WTC11 (cell line): ENCODE measurements at regions not wholly inside any gene's neighbourhood (a gene's known extent, or its start where the extent isn't known, plus 50 kb on each side); places are given as distances from the start of the nearest gene placed in this dataset.

ENCODE experiments used
- ATAC-seq: fragments of 200-7000 bp; cut with Tn5 transposase; 2 replicates; pipeline ENCODE4 v1.10.0; 2021; ENCODE audit warnings: mild to moderate bottlenecking, moderate library complexity
- CTCF ChIA-PET: fragments of 300-600 bp; sonication (Branson Sonifier 250); formaldehyde crosslinking; loops from one replicate; lab custom pipeline; 2021; ENCODE audit warnings: antibody characterized with exemption; lab: Charles Lee
- POLR2A ChIA-PET: fragments of 350-600 bp; sonication (Branson Sonifier 250); formaldehyde crosslinking; loops from one replicate; lab custom pipeline; 2021; ENCODE audit warnings: antibody characterized with exemption; lab: Charles Lee
- DNase-seq: peaks from one replicate; pipeline ENCODE4 v3.0.0; 2021; ENCODE audit warnings: low spot score
- H3K27ac Mint-ChIP-seq: 2 replicates; pipeline ENCODE4 v1.8.0; 2021; ENCODE audit warnings: mixed read lengths
- H3K27me3 Mint-ChIP-seq: 2 replicates; pipeline ENCODE4 v1.8.0; 2021; ENCODE audit warnings: low read depth, mild to moderate bottlenecking, moderate library complexity, mixed read lengths
- H3K36me3 Mint-ChIP-seq: 2 replicates; pipeline ENCODE4 v1.8.0; 2021; ENCODE audit warnings: mixed read lengths
- H3K4me1 Mint-ChIP-seq: 2 replicates; pipeline ENCODE4 v1.8.0; 2022; ENCODE audit warnings: mixed read lengths
- H3K4me3 Mint-ChIP-seq: 2 replicates; pipeline ENCODE4 v1.8.0; 2021; ENCODE audit warnings: mild to moderate bottlenecking, moderate library complexity, mixed read lengths
- H3K9me3 Mint-ChIP-seq: 2 replicates; pipeline ENCODE4 v1.8.0; 2021; ENCODE audit warnings: mixed read lengths
- ATF1 ChIP-seq: sonication (generic); formaldehyde crosslinking; IDR thresholded peaks from 2 replicates; pipeline ENCODE4 v1.8.1; 2023; ENCODE audit warnings: mild to moderate bottlenecking, moderate library complexity, missing genetic modification reagents
- FOXK1 ChIP-seq: sonication (generic); formaldehyde crosslinking; IDR thresholded peaks from 2 replicates; pipeline ENCODE4 v1.8.0; 2022; ENCODE audit warnings: mild to moderate bottlenecking, moderate library complexity, missing genetic modification reagents
- NFATC4 ChIP-seq: fragments of 250-450 bp; sonication (Bioruptor Pico); IDR thresholded peaks from 2 replicates; pipeline ENCODE4 v1.9.0; 2021; ENCODE audit warnings: mild to moderate bottlenecking
- OVOL2 ChIP-seq: fragments of 250-450 bp; sonication (Bioruptor Pico); IDR thresholded peaks from 2 replicates; pipeline ENCODE4 v1.9.0; 2021; ENCODE audit warnings: mild to moderate bottlenecking, borderline replicate concordance
- PRRX2 ChIP-seq: fragments of 250-450 bp; sonication (Bioruptor Pico); IDR thresholded peaks from 2 replicates; pipeline ENCODE4 v1.8.0; 2021; ENCODE audit warnings: mild to moderate bottlenecking
- SOX15 ChIP-seq: fragments of 250-450 bp; sonication (Bioruptor Pico); IDR thresholded peaks from 2 replicates; pipeline ENCODE4 v1.9.0; 2021; ENCODE audit warnings: mild to moderate bottlenecking
- ZNF138 ChIP-seq: sonication (generic); formaldehyde crosslinking; conservative IDR thresholded peaks from 2 replicates; pipeline ENCODE4 v1.8.1; 2022; ENCODE audit warnings: mild to moderate bottlenecking, moderate library complexity, missing genetic modification reagents
- ZNF396 ChIP-seq: fragments of 250-450 bp; sonication (Bioruptor Pico); IDR thresholded peaks from 2 replicates; pipeline ENCODE4 v1.8.0; 2021; ENCODE audit warnings: mild to moderate bottlenecking, moderate library complexity, borderline replicate concordance
- TF ChIP-seq, protein P1 (sequence below): sonication (generic); formaldehyde crosslinking; IDR thresholded peaks from 2 replicates; pipeline ENCODE4 v1.8.1; 2022; ENCODE audit warnings: mild to moderate bottlenecking, missing genetic modification reagents, moderate library complexity, borderline replicate concordance
- TF ChIP-seq, protein P2 (sequence below): fragments of 250-450 bp; sonication (Bioruptor Pico); IDR thresholded peaks from 2 replicates; pipeline ENCODE4 v1.9.0; 2021; ENCODE audit warnings: mild to moderate bottlenecking
- TF ChIP-seq, protein P3 (sequence below): sonication (generic); formaldehyde crosslinking; IDR thresholded peaks from 2 replicates; pipeline ENCODE4 v1.8.1; 2022; ENCODE audit warnings: low read depth, missing genetic modification reagents, borderline replicate concordance
- TF ChIP-seq, protein P4 (sequence below): fragments of 250-450 bp; sonication (Bioruptor Pico); IDR thresholded peaks from 2 replicates; pipeline ENCODE4 v1.9.0; 2021; ENCODE audit warnings: mild to moderate bottlenecking, borderline replicate concordance
- TF ChIP-seq, protein P5 (sequence below): sonication (generic); formaldehyde crosslinking; IDR thresholded peaks from 2 replicates; pipeline ENCODE4 v1.8.0; 2023; ENCODE audit warnings: missing genetic modification reagents
- TF ChIP-seq, protein P6 (sequence below): sonication (generic); formaldehyde crosslinking; IDR thresholded peaks from 2 replicates; pipeline ENCODE4 v1.8.1; 2023; ENCODE audit warnings: mild to moderate bottlenecking, missing genetic modification reagents
- TF ChIP-seq, protein P7 (sequence below): sonication (generic); formaldehyde crosslinking; IDR thresholded peaks from 2 replicates; pipeline ENCODE4 v1.8.0; 2022; ENCODE audit warnings: mild to moderate bottlenecking, missing genetic modification reagents
- TF ChIP-seq, protein P8 (sequence below): sonication (generic); formaldehyde crosslinking; IDR thresholded peaks from 2 replicates; pipeline ENCODE4 v1.8.1; 2023; ENCODE audit warnings: mild to moderate bottlenecking, missing genetic modification reagents, moderate library complexity
- TF ChIP-seq, protein P9 (sequence below): sonication (generic); formaldehyde crosslinking; IDR thresholded peaks from 2 replicates; pipeline ENCODE4 v1.8.0; 2022; ENCODE audit warnings: mild to moderate bottlenecking, missing genetic modification reagents
- TF ChIP-seq, protein P10 (sequence below): fragments of 200-600 bp; IDR thresholded peaks from 2 replicates; pipeline ENCODE4 v1.8.0; 2022; ENCODE audit warnings: antibody characterized with exemption

DNA sequence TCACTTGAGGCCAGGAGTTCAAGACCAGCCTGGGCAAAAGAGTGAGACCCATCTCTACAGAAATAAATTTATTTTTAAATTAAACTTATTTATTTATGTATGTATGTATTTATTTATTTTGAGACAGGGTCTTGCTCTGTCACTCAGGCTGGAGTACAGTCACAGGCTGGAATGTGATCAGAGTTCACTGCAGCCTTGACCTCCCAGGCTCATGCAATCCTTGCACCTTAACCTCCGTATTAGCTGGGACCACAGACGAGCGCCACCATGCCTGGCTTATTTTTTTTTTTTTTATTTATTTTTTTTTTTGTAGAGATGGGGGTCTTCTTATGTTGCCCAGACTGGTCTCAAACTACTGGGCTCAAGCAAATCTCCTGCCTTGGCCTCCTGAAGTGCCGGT, 135.2 kb upstream of the HES1 start (continued):
- TF ChIP-seq, protein P1, sequence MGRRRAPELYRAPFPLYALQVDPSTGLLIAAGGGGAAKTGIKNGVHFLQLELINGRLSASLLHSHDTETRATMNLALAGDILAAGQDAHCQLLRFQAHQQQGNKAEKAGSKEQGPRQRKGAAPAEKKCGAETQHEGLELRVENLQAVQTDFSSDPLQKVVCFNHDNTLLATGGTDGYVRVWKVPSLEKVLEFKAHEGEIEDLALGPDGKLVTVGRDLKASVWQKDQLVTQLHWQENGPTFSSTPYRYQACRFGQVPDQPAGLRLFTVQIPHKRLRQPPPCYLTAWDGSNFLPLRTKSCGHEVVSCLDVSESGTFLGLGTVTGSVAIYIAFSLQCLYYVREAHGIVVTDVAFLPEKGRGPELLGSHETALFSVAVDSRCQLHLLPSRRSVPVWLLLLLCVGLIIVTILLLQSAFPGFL (CRISPR knock-in tag), result no peak
- no peak for TF ChIP-seq NFATC4
- TF ChIP-seq, protein P2, sequence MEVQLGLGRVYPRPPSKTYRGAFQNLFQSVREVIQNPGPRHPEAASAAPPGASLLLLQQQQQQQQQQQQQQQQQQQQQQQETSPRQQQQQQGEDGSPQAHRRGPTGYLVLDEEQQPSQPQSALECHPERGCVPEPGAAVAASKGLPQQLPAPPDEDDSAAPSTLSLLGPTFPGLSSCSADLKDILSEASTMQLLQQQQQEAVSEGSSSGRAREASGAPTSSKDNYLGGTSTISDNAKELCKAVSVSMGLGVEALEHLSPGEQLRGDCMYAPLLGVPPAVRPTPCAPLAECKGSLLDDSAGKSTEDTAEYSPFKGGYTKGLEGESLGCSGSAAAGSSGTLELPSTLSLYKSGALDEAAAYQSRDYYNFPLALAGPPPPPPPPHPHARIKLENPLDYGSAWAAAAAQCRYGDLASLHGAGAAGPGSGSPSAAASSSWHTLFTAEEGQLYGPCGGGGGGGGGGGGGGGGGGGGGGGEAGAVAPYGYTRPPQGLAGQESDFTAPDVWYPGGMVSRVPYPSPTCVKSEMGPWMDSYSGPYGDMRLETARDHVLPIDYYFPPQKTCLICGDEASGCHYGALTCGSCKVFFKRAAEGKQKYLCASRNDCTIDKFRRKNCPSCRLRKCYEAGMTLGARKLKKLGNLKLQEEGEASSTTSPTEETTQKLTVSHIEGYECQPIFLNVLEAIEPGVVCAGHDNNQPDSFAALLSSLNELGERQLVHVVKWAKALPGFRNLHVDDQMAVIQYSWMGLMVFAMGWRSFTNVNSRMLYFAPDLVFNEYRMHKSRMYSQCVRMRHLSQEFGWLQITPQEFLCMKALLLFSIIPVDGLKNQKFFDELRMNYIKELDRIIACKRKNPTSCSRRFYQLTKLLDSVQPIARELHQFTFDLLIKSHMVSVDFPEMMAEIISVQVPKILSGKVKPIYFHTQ (CRISPR knock-in tag), result no peak
- TF ChIP-seq, protein P3, sequence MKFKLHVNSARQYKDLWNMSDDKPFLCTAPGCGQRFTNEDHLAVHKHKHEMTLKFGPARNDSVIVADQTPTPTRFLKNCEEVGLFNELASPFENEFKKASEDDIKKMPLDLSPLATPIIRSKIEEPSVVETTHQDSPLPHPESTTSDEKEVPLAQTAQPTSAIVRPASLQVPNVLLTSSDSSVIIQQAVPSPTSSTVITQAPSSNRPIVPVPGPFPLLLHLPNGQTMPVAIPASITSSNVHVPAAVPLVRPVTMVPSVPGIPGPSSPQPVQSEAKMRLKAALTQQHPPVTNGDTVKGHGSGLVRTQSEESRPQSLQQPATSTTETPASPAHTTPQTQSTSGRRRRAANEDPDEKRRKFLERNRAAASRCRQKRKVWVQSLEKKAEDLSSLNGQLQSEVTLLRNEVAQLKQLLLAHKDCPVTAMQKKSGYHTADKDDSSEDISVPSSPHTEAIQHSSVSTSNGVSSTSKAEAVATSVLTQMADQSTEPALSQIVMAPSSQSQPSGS (CRISPR knock-in tag), result no peak
- TF ChIP-seq, protein P4, sequence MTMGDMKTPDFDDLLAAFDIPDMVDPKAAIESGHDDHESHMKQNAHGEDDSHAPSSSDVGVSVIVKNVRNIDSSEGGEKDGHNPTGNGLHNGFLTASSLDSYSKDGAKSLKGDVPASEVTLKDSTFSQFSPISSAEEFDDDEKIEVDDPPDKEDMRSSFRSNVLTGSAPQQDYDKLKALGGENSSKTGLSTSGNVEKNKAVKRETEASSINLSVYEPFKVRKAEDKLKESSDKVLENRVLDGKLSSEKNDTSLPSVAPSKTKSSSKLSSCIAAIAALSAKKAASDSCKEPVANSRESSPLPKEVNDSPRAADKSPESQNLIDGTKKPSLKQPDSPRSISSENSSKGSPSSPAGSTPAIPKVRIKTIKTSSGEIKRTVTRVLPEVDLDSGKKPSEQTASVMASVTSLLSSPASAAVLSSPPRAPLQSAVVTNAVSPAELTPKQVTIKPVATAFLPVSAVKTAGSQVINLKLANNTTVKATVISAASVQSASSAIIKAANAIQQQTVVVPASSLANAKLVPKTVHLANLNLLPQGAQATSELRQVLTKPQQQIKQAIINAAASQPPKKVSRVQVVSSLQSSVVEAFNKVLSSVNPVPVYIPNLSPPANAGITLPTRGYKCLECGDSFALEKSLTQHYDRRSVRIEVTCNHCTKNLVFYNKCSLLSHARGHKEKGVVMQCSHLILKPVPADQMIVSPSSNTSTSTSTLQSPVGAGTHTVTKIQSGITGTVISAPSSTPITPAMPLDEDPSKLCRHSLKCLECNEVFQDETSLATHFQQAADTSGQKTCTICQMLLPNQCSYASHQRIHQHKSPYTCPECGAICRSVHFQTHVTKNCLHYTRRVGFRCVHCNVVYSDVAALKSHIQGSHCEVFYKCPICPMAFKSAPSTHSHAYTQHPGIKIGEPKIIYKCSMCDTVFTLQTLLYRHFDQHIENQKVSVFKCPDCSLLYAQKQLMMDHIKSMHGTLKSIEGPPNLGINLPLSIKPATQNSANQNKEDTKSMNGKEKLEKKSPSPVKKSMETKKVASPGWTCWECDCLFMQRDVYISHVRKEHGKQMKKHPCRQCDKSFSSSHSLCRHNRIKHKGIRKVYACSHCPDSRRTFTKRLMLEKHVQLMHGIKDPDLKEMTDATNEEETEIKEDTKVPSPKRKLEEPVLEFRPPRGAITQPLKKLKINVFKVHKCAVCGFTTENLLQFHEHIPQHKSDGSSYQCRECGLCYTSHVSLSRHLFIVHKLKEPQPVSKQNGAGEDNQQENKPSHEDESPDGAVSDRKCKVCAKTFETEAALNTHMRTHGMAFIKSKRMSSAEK (CRISPR knock-in tag), result no peak
- TF ChIP-seq, protein P5, sequence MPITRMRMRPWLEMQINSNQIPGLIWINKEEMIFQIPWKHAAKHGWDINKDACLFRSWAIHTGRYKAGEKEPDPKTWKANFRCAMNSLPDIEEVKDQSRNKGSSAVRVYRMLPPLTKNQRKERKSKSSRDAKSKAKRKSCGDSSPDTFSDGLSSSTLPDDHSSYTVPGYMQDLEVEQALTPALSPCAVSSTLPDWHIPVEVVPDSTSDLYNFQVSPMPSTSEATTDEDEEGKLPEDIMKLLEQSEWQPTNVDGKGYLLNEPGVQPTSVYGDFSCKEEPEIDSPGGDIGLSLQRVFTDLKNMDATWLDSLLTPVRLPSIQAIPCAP (CRISPR knock-in tag), result no peak
- TF ChIP-seq ZNF396, result no peak

DNA sequence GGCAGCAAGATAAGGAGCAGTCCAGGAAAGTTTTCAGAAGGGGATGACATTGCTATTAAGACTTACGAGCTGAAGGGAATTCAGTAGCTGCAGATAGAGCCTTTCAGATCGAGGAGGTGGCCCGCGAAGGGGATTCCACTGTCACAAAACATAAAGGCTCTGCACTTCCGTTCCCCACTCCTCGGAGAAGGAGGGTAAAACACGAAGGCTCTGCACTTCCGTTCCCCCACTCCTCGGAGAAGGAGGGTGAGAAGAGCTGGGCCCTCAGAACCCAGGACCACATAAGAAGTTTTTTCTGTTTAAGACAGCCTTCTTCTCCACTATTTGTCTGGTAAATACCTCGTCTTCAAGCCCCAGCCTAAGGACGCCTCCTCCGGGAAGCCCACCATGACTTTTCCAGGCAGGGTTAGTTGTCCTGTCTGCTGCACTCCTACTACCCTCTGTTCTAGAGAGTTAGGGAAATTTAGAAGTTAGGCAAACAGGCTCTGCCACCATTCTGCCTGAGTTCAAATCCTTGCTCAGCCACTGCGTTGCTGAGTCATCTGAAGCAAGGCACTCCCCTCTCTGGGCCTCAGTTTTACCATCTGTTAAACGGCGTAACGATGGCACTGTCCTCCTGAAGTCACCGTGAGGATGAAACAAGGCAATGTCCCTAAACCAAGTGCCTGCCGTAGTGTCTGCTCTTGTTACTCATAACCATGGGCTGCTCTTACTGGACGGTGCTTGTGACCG, 134.1 kb upstream of the HES1 start:
- CTCF ChIA-PET, result no interaction called here
- no peak overlapping the region for H3K27ac Mint-ChIP-seq
- no peaks in the 10 kb centered on the region for H3K9me3 Mint-ChIP-seq
- H3K4me1 Mint-ChIP-seq, result peaks cover 60% of the 10 kb centered on the region
- peak overlapping the region; percentile 59 for H3K4me3 Mint-ChIP-seq
- POLR2A ChIA-PET, result interaction anchor here (0.6 kb wide), 1 partner anchor 497 kb away, joined by 4 read pairs; no protein-coding TSS in a partner anchor
- no peaks in the 10 kb centered on the region for H3K36me3 Mint-ChIP-seq
- DNase-seq (no peak), ATAC-seq (no peak)
- H3K27me3 Mint-ChIP-seq, result peaks cover 46% of the 10 kb centered on the region
- TF ChIP-seq, protein P6, sequence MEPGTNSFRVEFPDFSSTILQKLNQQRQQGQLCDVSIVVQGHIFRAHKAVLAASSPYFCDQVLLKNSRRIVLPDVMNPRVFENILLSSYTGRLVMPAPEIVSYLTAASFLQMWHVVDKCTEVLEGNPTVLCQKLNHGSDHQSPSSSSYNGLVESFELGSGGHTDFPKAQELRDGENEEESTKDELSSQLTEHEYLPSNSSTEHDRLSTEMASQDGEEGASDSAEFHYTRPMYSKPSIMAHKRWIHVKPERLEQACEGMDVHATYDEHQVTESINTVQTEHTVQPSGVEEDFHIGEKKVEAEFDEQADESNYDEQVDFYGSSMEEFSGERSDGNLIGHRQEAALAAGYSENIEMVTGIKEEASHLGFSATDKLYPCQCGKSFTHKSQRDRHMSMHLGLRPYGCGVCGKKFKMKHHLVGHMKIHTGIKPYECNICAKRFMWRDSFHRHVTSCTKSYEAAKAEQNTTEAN (CRISPR knock-in tag), result no peak
- TF ChIP-seq FOXK1 (CRISPR knock-in tag) (no peak), ATF1 (CRISPR knock-in tag) (no peak), ZNF138 (CRISPR knock-in tag) (no peak), SOX15 (no peak), PRRX2 (CRISPR knock-in tag) (no peak), OVOL2 (no peak)
- TF ChIP-seq, protein P7, sequence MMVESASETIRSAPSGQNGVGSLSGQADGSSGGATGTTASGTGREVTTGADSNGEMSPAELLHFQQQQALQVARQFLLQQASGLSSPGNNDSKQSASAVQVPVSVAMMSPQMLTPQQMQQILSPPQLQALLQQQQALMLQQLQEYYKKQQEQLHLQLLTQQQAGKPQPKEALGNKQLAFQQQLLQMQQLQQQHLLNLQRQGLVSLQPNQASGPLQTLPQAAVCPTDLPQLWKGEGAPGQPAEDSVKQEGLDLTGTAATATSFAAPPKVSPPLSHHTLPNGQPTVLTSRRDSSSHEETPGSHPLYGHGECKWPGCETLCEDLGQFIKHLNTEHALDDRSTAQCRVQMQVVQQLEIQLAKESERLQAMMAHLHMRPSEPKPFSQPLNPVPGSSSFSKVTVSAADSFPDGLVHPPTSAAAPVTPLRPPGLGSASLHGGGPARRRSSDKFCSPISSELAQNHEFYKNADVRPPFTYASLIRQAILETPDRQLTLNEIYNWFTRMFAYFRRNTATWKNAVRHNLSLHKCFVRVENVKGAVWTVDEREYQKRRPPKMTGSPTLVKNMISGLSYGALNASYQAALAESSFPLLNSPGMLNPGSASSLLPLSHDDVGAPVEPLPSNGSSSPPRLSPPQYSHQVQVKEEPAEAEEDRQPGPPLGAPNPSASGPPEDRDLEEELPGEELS, result no peak
- TF ChIP-seq, protein P8, sequence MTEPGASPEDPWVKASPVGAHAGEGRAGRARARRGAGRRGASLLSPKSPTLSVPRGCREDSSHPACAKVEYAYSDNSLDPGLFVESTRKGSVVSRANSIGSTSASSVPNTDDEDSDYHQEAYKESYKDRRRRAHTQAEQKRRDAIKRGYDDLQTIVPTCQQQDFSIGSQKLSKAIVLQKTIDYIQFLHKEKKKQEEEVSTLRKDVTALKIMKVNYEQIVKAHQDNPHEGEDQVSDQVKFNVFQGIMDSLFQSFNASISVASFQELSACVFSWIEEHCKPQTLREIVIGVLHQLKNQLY (CRISPR knock-in tag), result no peak
- TF ChIP-seq, protein P9, sequence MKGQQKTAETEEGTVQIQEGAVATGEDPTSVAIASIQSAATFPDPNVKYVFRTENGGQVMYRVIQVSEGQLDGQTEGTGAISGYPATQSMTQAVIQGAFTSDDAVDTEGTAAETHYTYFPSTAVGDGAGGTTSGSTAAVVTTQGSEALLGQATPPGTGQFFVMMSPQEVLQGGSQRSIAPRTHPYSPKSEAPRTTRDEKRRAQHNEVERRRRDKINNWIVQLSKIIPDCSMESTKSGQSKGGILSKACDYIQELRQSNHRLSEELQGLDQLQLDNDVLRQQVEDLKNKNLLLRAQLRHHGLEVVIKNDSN (CRISPR knock-in tag), result no peak
- TF ChIP-seq, protein P10, sequence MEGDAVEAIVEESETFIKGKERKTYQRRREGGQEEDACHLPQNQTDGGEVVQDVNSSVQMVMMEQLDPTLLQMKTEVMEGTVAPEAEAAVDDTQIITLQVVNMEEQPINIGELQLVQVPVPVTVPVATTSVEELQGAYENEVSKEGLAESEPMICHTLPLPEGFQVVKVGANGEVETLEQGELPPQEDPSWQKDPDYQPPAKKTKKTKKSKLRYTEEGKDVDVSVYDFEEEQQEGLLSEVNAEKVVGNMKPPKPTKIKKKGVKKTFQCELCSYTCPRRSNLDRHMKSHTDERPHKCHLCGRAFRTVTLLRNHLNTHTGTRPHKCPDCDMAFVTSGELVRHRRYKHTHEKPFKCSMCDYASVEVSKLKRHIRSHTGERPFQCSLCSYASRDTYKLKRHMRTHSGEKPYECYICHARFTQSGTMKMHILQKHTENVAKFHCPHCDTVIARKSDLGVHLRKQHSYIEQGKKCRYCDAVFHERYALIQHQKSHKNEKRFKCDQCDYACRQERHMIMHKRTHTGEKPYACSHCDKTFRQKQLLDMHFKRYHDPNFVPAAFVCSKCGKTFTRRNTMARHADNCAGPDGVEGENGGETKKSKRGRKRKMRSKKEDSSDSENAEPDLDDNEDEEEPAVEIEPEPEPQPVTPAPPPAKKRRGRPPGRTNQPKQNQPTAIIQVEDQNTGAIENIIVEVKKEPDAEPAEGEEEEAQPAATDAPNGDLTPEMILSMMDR, result no peak
